A549 (cell line): ENCODE measurements at regions not wholly inside any gene's neighbourhood (a gene's known extent, or its start where the extent isn't known, plus 50 kb on each side); places are given as distances from the start of the nearest gene placed in this dataset.

Source experiments
- CEBPB ChIP-seq, 2 experiments: fragments of >200 bp in 1 of 2; sonication (Bioruptor Twin) in 1 of 2; formaldehyde crosslinking in 1 of 2; IDR thresholded peaks; 2 replicates each; pipeline ENCODE4 v1.6.1; 2012 to 2016
- CHD2 ChIP-seq: fragments of 150-350 bp; IDR thresholded peaks from 2 replicates; pipeline ENCODE4 v1.6.1; 2014; ENCODE audit warnings: low read length; ENCODE audit not compliant: partially characterized antibody
- EP300 ChIP-seq, 2 experiments: fragments of >200 bp; sonication (Bioruptor Twin); formaldehyde crosslinking; IDR thresholded peaks; 2 replicates in 1 of 2; 3 replicates in 1 of 2; pipeline ENCODE4 v1.6.1; 2016 to 2017
- MAFK ChIP-seq: fragments of 450-650 bp; IDR thresholded peaks from 2 replicates; pipeline ENCODE4 v1.6.1; 2014; ENCODE audit not compliant: partially characterized antibody
- POLR2A ChIP-seq: IDR thresholded peaks from 2 replicates; pipeline ENCODE4 v1.6.1; 2012; ENCODE audit warnings: mild to moderate bottlenecking, low read length
- SMC3 ChIP-seq: fragments of >200 bp; sonication (Bioruptor Twin); formaldehyde crosslinking; IDR thresholded peaks from 3 replicates; pipeline ENCODE4 v1.6.1; 2018; ENCODE audit warnings: inconsistent platforms
- SREBF2 ChIP-seq: fragments of 450-650 bp; IDR thresholded peaks from 2 replicates; pipeline ENCODE4 v1.6.1; 2014; ENCODE audit warnings: mild to moderate bottlenecking, moderate library complexity
- TF ChIP-seq, protein P1 (sequence below): fragments of >200 bp; sonication (Bioruptor Twin); formaldehyde crosslinking; IDR thresholded peaks from 3 replicates; pipeline ENCODE4 v1.5.1; 2016
- TF ChIP-seq, protein P2 (sequence below): fragments of 150-350 bp; IDR thresholded peaks from 2 replicates; pipeline ENCODE4 v1.6.1; 2014; ENCODE audit warnings: low read depth, mild to moderate bottlenecking, low read length
- TF ChIP-seq, protein P3 (sequence below): fragments of 450-650 bp; IDR thresholded peaks from 2 replicates; pipeline ENCODE4 v1.6.1; 2014; ENCODE audit warnings: antibody characterized with exemption
- TF ChIP-seq, protein P4 (sequence below): fragments of >200 bp; sonication (Bioruptor Twin); formaldehyde crosslinking; IDR thresholded peaks from 3 replicates; pipeline ENCODE4 v1.6.1; 2016
- TF ChIP-seq, protein P5 (sequence below): IDR thresholded peaks from 2 replicates; pipeline ENCODE4 v1.6.1; 2012; ENCODE audit warnings: low read depth, borderline replicate concordance

DNA sequence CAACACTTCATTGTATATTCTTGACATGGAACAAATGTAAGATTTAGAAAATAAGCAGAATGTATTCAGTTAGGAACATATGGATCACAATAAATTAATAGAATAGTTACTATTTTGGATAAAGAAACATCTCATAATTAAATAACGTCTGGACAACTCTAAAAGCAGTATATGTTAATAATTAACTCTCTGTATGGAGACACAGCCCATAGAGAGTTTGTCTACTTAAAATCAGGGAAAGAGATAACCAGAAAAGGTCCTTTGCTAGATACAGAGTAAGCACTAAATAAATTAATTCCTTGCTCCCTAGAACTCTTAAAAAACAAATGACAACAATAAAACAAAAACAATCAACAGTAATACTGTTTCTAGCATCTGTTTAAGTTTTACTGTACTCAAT lies 184.4 kb upstream of the THSD7A start:
- TF ChIP-seq SREBF2 (no peak), POLR2A (no peak), MAFK (no peak), SMC3 (no peak), CEBPB (IDR thresholded peaks at IDR 0.05) (no peak), EP300 (IDR thresholded peaks at IDR 0.05) (no peak), CHD2 (no peak)
- TF ChIP-seq, protein P1, sequence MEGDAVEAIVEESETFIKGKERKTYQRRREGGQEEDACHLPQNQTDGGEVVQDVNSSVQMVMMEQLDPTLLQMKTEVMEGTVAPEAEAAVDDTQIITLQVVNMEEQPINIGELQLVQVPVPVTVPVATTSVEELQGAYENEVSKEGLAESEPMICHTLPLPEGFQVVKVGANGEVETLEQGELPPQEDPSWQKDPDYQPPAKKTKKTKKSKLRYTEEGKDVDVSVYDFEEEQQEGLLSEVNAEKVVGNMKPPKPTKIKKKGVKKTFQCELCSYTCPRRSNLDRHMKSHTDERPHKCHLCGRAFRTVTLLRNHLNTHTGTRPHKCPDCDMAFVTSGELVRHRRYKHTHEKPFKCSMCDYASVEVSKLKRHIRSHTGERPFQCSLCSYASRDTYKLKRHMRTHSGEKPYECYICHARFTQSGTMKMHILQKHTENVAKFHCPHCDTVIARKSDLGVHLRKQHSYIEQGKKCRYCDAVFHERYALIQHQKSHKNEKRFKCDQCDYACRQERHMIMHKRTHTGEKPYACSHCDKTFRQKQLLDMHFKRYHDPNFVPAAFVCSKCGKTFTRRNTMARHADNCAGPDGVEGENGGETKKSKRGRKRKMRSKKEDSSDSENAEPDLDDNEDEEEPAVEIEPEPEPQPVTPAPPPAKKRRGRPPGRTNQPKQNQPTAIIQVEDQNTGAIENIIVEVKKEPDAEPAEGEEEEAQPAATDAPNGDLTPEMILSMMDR, result no peak
- TF ChIP-seq, protein P2, sequence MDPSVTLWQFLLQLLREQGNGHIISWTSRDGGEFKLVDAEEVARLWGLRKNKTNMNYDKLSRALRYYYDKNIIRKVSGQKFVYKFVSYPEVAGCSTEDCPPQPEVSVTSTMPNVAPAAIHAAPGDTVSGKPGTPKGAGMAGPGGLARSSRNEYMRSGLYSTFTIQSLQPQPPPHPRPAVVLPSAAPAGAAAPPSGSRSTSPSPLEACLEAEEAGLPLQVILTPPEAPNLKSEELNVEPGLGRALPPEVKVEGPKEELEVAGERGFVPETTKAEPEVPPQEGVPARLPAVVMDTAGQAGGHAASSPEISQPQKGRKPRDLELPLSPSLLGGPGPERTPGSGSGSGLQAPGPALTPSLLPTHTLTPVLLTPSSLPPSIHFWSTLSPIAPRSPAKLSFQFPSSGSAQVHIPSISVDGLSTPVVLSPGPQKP, result no peak
- TF ChIP-seq, protein P3, sequence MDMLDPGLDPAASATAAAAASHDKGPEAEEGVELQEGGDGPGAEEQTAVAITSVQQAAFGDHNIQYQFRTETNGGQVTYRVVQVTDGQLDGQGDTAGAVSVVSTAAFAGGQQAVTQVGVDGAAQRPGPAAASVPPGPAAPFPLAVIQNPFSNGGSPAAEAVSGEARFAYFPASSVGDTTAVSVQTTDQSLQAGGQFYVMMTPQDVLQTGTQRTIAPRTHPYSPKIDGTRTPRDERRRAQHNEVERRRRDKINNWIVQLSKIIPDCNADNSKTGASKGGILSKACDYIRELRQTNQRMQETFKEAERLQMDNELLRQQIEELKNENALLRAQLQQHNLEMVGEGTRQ, result no peak
- TF ChIP-seq, protein P4, sequence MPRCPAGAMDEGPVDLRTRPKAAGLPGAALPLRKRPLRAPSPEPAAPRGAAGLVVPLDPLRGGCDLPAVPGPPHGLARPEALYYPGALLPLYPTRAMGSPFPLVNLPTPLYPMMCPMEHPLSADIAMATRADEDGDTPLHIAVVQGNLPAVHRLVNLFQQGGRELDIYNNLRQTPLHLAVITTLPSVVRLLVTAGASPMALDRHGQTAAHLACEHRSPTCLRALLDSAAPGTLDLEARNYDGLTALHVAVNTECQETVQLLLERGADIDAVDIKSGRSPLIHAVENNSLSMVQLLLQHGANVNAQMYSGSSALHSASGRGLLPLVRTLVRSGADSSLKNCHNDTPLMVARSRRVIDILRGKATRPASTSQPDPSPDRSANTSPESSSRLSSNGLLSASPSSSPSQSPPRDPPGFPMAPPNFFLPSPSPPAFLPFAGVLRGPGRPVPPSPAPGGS, result no peak
- TF ChIP-seq, protein P5, sequence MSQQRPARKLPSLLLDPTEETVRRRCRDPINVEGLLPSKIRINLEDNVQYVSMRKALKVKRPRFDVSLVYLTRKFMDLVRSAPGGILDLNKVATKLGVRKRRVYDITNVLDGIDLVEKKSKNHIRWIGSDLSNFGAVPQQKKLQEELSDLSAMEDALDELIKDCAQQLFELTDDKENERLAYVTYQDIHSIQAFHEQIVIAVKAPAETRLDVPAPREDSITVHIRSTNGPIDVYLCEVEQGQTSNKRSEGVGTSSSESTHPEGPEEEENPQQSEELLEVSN, result no peak
